SU-DHL-6 (cell line): ENCODE measurements at regions not wholly inside any gene's neighbourhood (a gene's known extent, or its start where the extent isn't known, plus 50 kb on each side); places are given as distances from the start of the nearest gene placed in this dataset.
"Not testable (repeated sequence)": the region's sequence is repeated elsewhere in the genome, so short reads cannot be mapped to it uniquely, and the experiment has no call there.

ENCODE experiments used
- H2AFZ ChIP-seq: fragments of 200-600 bp; sonication (generic); 2 replicates; pipeline ENCODE4 v1.6.1; 2014; ENCODE audit warnings: low read depth, mild to moderate bottlenecking, moderate library complexity, mixed read lengths, antibody characterized with exemption, low read length; ENCODE audit not compliant: severe bottlenecking
- H3F3A ChIP-seq: fragments of 200-600 bp; shearing (Covaris generic); 2 replicates; pipeline ENCODE4 v1.6.0; 2016; ENCODE audit warnings: antibody characterized with exemption, mild to moderate bottlenecking; ENCODE audit not compliant: insufficient read depth
- H3K27ac ChIP-seq: fragments of 200-600 bp; sonication (generic); 2 replicates; pipeline ENCODE4 v1.5.1; 2016; ENCODE audit warnings: low read depth, mild to moderate bottlenecking, low read length, moderate library complexity, mixed read lengths
- H3K27me3 ChIP-seq: fragments of 200-600 bp; sonication (generic), shearing (Covaris generic); 2 replicates; pipeline ENCODE4 v1.6.0; 2014; ENCODE audit warnings: mild to moderate bottlenecking, low read length
- H3K36me3 ChIP-seq: fragments of 200-600 bp; sonication (generic); 2 replicates; pipeline ENCODE4 v1.6.1; 2014; ENCODE audit warnings: mild to moderate bottlenecking, low read length, mixed read lengths
- H3K4me2 ChIP-seq: fragments of 300-600, 200-600 bp; shearing (Covaris generic), sonication (generic); 2 replicates; pipeline ENCODE4 v1.6.0; 2014; ENCODE audit warnings: low read length, low read depth, mild to moderate bottlenecking; ENCODE audit not compliant: poor library complexity, severe bottlenecking
- H3K4me3 ChIP-seq: fragments of 200-600 bp; sonication (generic); 2 replicates; pipeline ENCODE4 v1.5.1; 2014; ENCODE audit warnings: antibody characterized with exemption, low read length, mild to moderate bottlenecking, mixed read lengths; ENCODE audit not compliant: insufficient read depth, poor library complexity, severe bottlenecking
- H3K79me2 ChIP-seq: fragments of 200-600 bp; sonication (generic); 2 replicates; pipeline ENCODE4 v1.6.1; 2014; ENCODE audit warnings: mild to moderate bottlenecking, low read length, moderate library complexity; ENCODE audit not compliant: insufficient read depth
- H3K9ac ChIP-seq: fragments of 200-600 bp; sonication (generic); 2 replicates; pipeline ENCODE4 v1.7.0; 2014; ENCODE audit warnings: mild to moderate bottlenecking, low read length
- H3K9me2 ChIP-seq: fragments of 200-600 bp; sonication (generic); replicated peaks from 2 replicates; pipeline ENCODE4 v1.6.1; 2014; ENCODE audit warnings: low read length; ENCODE audit not compliant: insufficient read depth
- H3K9me3 ChIP-seq: fragments of 200-600 bp; sonication (generic); 2 replicates; pipeline ENCODE4 v1.6.1; 2014; ENCODE audit warnings: low read length, mixed read lengths; ENCODE audit not compliant: insufficient read depth
- H4K20me1 ChIP-seq: fragments of 200-600 bp; sonication (generic); 2 replicates; pipeline ENCODE4 v1.6.1; 2014; ENCODE audit warnings: low read depth, mild to moderate bottlenecking, antibody characterized with exemption, low read length, moderate library complexity, mixed read lengths
- EZH2phosphoT487 ChIP-seq: fragments of 200-600 bp; sonication (generic), shearing (Covaris generic); conservative IDR thresholded peaks from 2 replicates; pipeline ENCODE4 v1.6.1; 2018; ENCODE audit warnings: mild to moderate bottlenecking, antibody characterized with exemption, low read length, moderate library complexity, mixed read lengths
- TF ChIP-seq, protein P1 (sequence below): fragments of 200-600 bp; sonication (generic); IDR thresholded peaks from one replicate; pipeline ENCODE4 v1.5.1; 2017; ENCODE audit warnings: antibody characterized with exemption, mild to moderate bottlenecking, low read length, moderate library complexity; ENCODE audit not compliant: insufficient read depth, poor library complexity, severe bottlenecking

DNA sequence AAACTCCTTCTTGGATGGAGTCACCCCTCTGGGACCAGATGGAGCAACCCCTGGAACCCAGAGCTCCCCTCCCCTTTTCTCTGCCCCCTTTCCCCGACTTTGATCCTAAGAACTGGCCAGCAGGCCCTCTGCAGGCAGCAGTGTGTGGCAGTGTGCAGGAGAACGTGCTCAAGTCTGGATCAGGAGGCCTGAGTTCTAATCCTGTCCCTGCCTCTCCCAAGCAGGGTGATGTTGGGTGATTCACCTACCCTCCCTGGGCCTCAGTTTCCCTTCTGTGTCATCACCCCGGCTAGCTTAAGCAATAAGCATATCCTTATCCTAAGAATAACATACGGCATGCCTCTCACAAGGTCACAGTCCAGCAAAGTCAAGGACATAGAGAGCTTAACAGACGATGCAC lies 67.6 kb downstream of the C9orf50 start:
- Histone ChIP-seq H3K36me3 (no peaks in the 10 kb centered on the region), H2AFZ (no peak overlapping the region), H3K27ac (no peak overlapping the region), H3K4me2 (no peak overlapping the region), H3K9me2 (no peaks in the 10 kb centered on the region), H3K27me3 (no peaks in the 10 kb centered on the region), H3K9ac (no peak overlapping the region), H3K79me2 (no peaks in the 10 kb centered on the region), H3K9me3 (no peaks in the 10 kb centered on the region), H3K4me3 (no peak overlapping the region), H4K20me1 (no peaks in the 10 kb centered on the region), H3F3A (no peaks in the 10 kb centered on the region)
- TF ChIP-seq EZH2phosphoT487, result no peak
- TF ChIP-seq, protein P1, sequence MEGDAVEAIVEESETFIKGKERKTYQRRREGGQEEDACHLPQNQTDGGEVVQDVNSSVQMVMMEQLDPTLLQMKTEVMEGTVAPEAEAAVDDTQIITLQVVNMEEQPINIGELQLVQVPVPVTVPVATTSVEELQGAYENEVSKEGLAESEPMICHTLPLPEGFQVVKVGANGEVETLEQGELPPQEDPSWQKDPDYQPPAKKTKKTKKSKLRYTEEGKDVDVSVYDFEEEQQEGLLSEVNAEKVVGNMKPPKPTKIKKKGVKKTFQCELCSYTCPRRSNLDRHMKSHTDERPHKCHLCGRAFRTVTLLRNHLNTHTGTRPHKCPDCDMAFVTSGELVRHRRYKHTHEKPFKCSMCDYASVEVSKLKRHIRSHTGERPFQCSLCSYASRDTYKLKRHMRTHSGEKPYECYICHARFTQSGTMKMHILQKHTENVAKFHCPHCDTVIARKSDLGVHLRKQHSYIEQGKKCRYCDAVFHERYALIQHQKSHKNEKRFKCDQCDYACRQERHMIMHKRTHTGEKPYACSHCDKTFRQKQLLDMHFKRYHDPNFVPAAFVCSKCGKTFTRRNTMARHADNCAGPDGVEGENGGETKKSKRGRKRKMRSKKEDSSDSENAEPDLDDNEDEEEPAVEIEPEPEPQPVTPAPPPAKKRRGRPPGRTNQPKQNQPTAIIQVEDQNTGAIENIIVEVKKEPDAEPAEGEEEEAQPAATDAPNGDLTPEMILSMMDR, result no peak

DNA sequence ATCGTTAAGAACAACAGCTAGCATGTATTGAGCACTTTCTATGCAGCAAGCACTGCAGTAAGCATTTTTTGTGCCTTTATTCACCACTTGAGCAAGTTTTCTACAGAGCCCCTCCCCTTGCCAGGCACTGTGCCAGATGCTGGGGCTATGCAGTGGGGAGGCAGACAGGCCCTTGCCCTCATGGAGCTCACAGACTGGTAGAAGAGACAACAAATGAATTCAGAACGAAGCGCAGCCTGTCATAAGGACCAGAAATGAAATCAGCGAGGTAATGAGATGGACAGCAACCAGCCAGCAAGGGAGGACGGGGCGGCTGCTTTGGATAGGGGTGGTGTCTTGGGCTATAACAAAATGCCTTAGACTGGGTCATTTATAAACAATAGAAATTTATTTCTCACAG lies 68.8 kb downstream of the C9orf50 start:
- Histone ChIP-seq H3K9ac (no peak overlapping the region), H3K79me2 (no peaks in the 10 kb centered on the region), H3K27me3 (no peaks in the 10 kb centered on the region), H3K9me2 (no peaks in the 10 kb centered on the region), H2AFZ (no peak overlapping the region), H3K9me3 (no peaks in the 10 kb centered on the region), H3K4me2 (no peak overlapping the region), H3F3A (no peaks in the 10 kb centered on the region), H4K20me1 (no peaks in the 10 kb centered on the region), H3K27ac (no peak overlapping the region), H3K36me3 (no peaks in the 10 kb centered on the region), H3K4me3 (no peak overlapping the region)
- no peak for TF ChIP-seq EZH2phosphoT487
- TF ChIP-seq, protein P1, result no peak

DNA sequence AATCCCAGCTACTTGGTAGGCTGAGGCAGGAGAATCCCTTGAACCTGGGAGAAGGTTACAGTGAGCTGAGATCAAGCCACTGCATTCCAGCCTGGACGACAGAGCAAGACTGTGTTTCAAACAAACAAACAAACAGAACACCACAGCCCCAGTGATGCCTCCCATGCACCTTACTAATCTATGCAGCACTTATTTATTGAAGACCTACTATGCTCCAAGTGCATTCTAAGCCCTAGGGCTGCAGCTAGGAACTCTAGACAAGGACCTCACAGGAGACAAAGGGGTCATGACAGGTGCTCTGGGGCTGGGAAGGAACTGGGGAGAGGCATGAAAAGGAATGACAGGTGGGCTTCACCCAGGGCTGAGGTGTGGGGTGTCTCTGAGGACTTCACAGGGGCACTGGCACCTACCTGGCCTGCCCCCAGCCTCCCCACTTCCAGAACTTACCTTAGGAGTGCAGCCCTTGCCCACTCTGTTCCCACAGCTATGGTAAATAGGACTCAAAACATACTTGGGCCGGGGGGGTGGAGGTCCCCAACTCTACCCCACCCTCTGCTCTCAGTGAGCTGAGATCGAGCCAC lies 69.4 kb downstream of the C9orf50 start:
- TF ChIP-seq, protein P1, result no peak
- TF ChIP-seq EZH2phosphoT487, result no peak
- no peaks in the 10 kb centered on the region for H3K36me3 ChIP-seq
- H2AFZ ChIP-seq, result no peak overlapping the region
- no peaks in the 10 kb centered on the region for H4K20me1 ChIP-seq
- H3F3A ChIP-seq, result no peaks in the 10 kb centered on the region
- no peak overlapping the region for H3K4me2 ChIP-seq
- no peak overlapping the region for H3K9ac ChIP-seq
- no peaks in the 10 kb centered on the region for H3K9me3 ChIP-seq
- no peaks in the 10 kb centered on the region for H3K9me2 ChIP-seq
- no peaks in the 10 kb centered on the region for H3K79me2 ChIP-seq
- H3K27ac ChIP-seq, result no peak overlapping the region
- H3K4me3 ChIP-seq, result no peak overlapping the region
- no peaks in the 10 kb centered on the region for H3K27me3 ChIP-seq

DNA sequence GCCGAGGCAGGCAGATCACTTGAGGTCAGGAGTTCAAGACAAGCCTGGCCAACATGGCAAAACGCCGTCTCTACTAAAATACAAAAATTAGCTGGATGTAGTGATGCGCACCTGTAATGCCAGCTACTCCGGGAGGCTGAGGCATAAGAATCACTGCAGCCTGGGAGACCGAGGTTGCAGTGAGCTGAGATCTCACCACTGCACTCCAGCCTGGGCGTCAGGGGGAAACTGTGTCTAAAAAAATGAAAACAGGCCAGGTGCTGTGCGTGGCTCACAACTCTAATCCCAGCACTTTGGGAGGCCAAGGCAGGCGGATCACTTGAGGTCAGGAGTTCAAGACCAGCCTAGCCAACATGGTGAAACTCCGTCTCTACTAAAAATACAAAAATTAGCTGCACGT lies 69.9 kb downstream of the C9orf50 start:
- H2AFZ ChIP-seq, H3K9me2 ChIP-seq, H3K4me3 ChIP-seq, H3K9ac ChIP-seq, H3K27me3 ChIP-seq, H3F3A ChIP-seq, H3K36me3 ChIP-seq, H3K4me2 ChIP-seq, H3K9me3 ChIP-seq, H4K20me1 ChIP-seq, H3K27ac ChIP-seq, H3K79me2 ChIP-seq: not testable (repeated sequence)
